ENCODE measurements at regions not wholly inside any gene's neighbourhood (a gene's known extent, or its start where the extent isn't known, plus 50 kb on each side); places are given as distances from the start of the nearest gene placed in this dataset.

DNA sequence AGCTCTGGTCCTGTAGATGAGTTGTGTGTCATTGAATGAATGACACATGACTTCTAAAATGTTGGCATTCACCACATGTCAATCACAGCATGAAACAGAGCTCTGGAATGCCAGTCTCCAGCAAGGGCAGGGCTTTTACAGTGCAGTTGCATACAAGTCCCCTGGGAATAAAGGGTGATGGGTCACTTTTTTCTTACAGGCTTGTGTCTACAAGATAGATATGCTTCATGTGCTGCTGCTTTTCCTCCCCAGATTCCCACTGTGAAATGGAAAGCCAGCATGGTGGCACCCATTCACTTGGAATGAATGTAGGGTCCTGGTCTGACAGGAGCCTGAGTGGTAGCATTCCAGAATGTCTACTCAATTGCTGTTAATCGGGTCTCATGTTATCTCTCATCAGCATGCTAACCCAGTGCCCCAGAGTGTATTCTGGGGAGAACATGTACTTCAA, 159.1 kb upstream of the KIT start:
- Histone ChIP-seq H3K27ac (ENCODE audit: low read length) (no peak overlapping the region), H3F3A (ENCODE audit: insufficient read depth, low read length) (no peaks in the 10 kb centered on the region), H3K9ac (ENCODE audit: low read length) (no peak overlapping the region), H4K20me1 (ENCODE audit: insufficient read depth, low read length) (no peaks in the 10 kb centered on the region), H3K4me3 (ENCODE audit: low read length) (no peak overlapping the region), H3K36me3 (replicated peaks; ENCODE audit: insufficient read depth, low read length) (no peaks in the 10 kb centered on the region), H3K79me2 (ENCODE audit: low read length) (no peaks in the 10 kb centered on the region), H3K27me3 (replicated peaks; ENCODE audit: insufficient read depth, low read length) (no peaks in the 10 kb centered on the region), H3K9me3 (replicated peaks; ENCODE audit: insufficient read depth, low read length) (no peaks in the 10 kb centered on the region), H3K9me2 (replicated peaks; ENCODE audit: insufficient read depth, low read length) (no peaks in the 10 kb centered on the region), H3K4me2 (ENCODE audit: low read depth, low read length) (no peak overlapping the region), H2AFZ (ENCODE audit: low read length) (no peak overlapping the region), H3K4me1 (ENCODE audit: low read length) (no peaks in the 10 kb centered on the region)
- no peak for DNase-seq
- TF ChIP-seq, protein P1, sequence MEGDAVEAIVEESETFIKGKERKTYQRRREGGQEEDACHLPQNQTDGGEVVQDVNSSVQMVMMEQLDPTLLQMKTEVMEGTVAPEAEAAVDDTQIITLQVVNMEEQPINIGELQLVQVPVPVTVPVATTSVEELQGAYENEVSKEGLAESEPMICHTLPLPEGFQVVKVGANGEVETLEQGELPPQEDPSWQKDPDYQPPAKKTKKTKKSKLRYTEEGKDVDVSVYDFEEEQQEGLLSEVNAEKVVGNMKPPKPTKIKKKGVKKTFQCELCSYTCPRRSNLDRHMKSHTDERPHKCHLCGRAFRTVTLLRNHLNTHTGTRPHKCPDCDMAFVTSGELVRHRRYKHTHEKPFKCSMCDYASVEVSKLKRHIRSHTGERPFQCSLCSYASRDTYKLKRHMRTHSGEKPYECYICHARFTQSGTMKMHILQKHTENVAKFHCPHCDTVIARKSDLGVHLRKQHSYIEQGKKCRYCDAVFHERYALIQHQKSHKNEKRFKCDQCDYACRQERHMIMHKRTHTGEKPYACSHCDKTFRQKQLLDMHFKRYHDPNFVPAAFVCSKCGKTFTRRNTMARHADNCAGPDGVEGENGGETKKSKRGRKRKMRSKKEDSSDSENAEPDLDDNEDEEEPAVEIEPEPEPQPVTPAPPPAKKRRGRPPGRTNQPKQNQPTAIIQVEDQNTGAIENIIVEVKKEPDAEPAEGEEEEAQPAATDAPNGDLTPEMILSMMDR (IDR thresholded peaks at IDR 0.05; ENCODE audit: low read length), result no peak
- TF ChIP-seq EZH2phosphoT487 (IDR thresholded peaks at IDR 0.05; ENCODE audit: low read length) (no peak), EZH2 (optimal IDR thresholded peaks at IDR 0.05; ENCODE audit: low read depth, low read length) (no peak)

DNA sequence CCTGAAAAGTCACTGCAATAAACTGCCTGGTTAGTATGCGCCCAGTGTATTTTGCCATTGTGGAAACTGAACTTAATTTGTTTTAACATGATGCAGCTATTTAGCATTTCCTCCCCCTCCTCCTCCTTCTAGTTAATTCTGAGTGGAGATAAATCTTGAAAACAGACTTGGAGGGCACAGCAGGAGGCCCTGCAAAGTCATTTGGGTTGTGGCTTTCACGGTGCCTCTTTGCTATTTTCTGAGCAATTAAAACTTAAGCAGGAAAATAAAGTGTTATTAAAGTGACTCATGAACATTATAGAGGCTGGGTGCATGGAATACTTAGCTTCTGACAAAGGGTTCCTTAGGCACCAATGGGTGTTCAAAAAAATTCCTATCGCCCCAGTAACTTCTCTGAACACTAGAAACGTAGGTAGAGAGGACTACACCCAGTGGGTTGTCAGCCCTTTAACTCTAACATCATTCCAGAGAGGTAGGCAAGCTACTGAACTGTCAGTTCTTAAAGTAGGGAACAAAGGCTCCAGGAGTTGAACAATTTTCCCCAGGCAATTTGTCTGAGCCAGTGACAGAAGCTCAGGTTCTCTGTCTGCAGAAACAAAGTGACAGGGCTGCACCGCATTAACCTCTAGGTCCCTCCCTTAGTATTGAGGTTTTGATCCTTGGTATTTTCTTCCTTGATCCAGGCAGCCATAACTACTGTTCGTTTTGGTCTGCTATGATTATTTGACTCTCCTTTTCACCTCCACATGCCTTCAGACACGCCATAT, 158.3 kb upstream of the KIT start:
- H3K27ac ChIP-seq (ENCODE audit: low read length), result no peak overlapping the region
- no peak overlapping the region for H3K9ac ChIP-seq (ENCODE audit: low read length)
- no peaks in the 10 kb centered on the region for H4K20me1 ChIP-seq (ENCODE audit: insufficient read depth, low read length)
- H3K4me3 ChIP-seq (ENCODE audit: low read length), result no peak overlapping the region
- TF ChIP-seq, protein P1 (IDR thresholded peaks at IDR 0.05; ENCODE audit: low read length), result no peak
- TF ChIP-seq EZH2 (optimal IDR thresholded peaks at IDR 0.05; ENCODE audit: low read depth, low read length) (no peak), EZH2phosphoT487 (IDR thresholded peaks at IDR 0.05; ENCODE audit: low read length) (no peak)
- H3K4me2 ChIP-seq (ENCODE audit: low read depth, low read length), result no peak overlapping the region
- no peaks in the 10 kb centered on the region for H3K27me3 ChIP-seq (replicated peaks; ENCODE audit: insufficient read depth, low read length)
- H3F3A ChIP-seq (ENCODE audit: insufficient read depth, low read length), result no peaks in the 10 kb centered on the region
- H3K9me2 ChIP-seq (replicated peaks; ENCODE audit: insufficient read depth, low read length), result no peaks in the 10 kb centered on the region
- H3K9me3 ChIP-seq (replicated peaks; ENCODE audit: insufficient read depth, low read length), result no peaks in the 10 kb centered on the region
- no peak overlapping the region for H2AFZ ChIP-seq (ENCODE audit: low read length)
- H3K36me3 ChIP-seq (replicated peaks; ENCODE audit: insufficient read depth, low read length), result no peaks in the 10 kb centered on the region
- no peak for DNase-seq
- H3K79me2 ChIP-seq (ENCODE audit: low read length), result no peaks in the 10 kb centered on the region
- no peaks in the 10 kb centered on the region for H3K4me1 ChIP-seq (ENCODE audit: low read length)

- DNase-seq, result no peak
- no peaks in the 10 kb centered on the region for H3K4me1 ChIP-seq (ENCODE audit: low read length)
- no peak overlapping the region for H2AFZ ChIP-seq (ENCODE audit: low read length)
- H3K79me2 ChIP-seq (ENCODE audit: low read length), result no peaks in the 10 kb centered on the region
- no peak overlapping the region for H3K4me2 ChIP-seq (ENCODE audit: low read depth, low read length)
- H3K9me3 ChIP-seq (replicated peaks; ENCODE audit: insufficient read depth, low read length), result no peaks in the 10 kb centered on the region
- TF ChIP-seq EZH2phosphoT487 (IDR thresholded peaks at IDR 0.05; ENCODE audit: low read length), result no peak
- TF ChIP-seq EZH2 (optimal IDR thresholded peaks at IDR 0.05; ENCODE audit: low read depth, low read length), result no peak
- TF ChIP-seq, protein P1 (IDR thresholded peaks at IDR 0.05; ENCODE audit: low read length), result no peak
- H3K9ac ChIP-seq (ENCODE audit: low read length), result no peak overlapping the region
- H3K27me3 ChIP-seq (replicated peaks; ENCODE audit: insufficient read depth, low read length), result no peaks in the 10 kb centered on the region
- no peak overlapping the region for H3K27ac ChIP-seq (ENCODE audit: low read length)
- no peaks in the 10 kb centered on the region for H3F3A ChIP-seq (ENCODE audit: insufficient read depth, low read length)
- H3K36me3 ChIP-seq (replicated peaks; ENCODE audit: insufficient read depth, low read length), result no peaks in the 10 kb centered on the region
- H3K4me3 ChIP-seq (ENCODE audit: low read length), result no peak overlapping the region
- H3K9me2 ChIP-seq (replicated peaks; ENCODE audit: insufficient read depth, low read length), result no peaks in the 10 kb centered on the region
- H4K20me1 ChIP-seq (ENCODE audit: insufficient read depth, low read length), result no peaks in the 10 kb centered on the region
Measured at GRCh38 chr4:54505362-54505761, 152.4 kb upstream of the KIT start.
